ENCODE measurements at regions not wholly inside any gene's neighbourhood (a gene's known extent, or its start where the extent isn't known, plus 50 kb on each side); places are given as distances from the start of the nearest gene placed in this dataset.

DNA sequence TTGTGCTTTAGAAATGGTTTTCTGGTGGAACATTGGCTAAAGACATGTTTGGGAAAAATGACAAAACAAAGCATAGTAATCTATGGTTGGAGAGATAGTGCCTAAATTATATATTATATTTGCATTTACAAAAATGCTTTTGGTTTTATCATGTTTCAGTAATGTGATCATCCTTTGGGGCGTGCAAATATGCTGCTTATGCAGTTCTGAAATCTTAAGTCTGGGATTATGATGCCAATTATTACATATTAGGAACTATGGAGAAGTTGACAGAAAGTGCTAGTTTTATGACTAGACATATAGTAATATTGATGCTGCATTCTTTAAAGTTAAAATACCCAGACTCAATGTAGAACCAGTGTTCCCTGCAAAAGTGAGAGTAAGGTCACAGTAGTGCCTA lies 655.0 kb downstream of the METTL15 start:
- H3K9ac ChIP-seq (ENCODE audit: low read depth in 1 of 3, low read length in 3 of 3), result no peak overlapping the region
- no peaks in the 10 kb centered on the region for H3K9me3 ChIP-seq (ENCODE audit: control insufficient read depth in 3 of 3, low read length in 3 of 3)
- H3K27ac ChIP-seq (ENCODE audit: low read depth, low read length), result no peak overlapping the region
- H3K27me3 ChIP-seq (ENCODE audit: control insufficient read depth in 3 of 3, insufficient read depth in 3 of 3, low read length in 3 of 3), result no peaks in the 10 kb centered on the region
- H3K36me3 ChIP-seq (ENCODE audit: control insufficient read depth in 3 of 3, insufficient read depth in 3 of 3, low read length in 3 of 3), result no peaks in the 10 kb centered on the region
- no peaks in the 10 kb centered on the region for H3K4me1 ChIP-seq (ENCODE audit: control insufficient read depth in 3 of 3, insufficient read depth in 3 of 3, low read length in 3 of 3)
- H3K4me3 ChIP-seq (ENCODE audit: low read length in 3 of 3), result no peak overlapping the region

GRCh38 chr11:28760676-28761390 lies 652.6 kb downstream of the METTL15 start:
- no peak overlapping the region for H3K4me3 ChIP-seq (ENCODE audit: low read length in 3 of 3)
- H3K4me1 ChIP-seq (ENCODE audit: control insufficient read depth in 3 of 3, insufficient read depth in 3 of 3, low read length in 3 of 3), result no peaks in the 10 kb centered on the region
- no peaks in the 10 kb centered on the region for H3K36me3 ChIP-seq (ENCODE audit: control insufficient read depth in 3 of 3, insufficient read depth in 3 of 3, low read length in 3 of 3)
- H3K9ac ChIP-seq (ENCODE audit: low read depth in 1 of 3, low read length in 3 of 3), result no peak overlapping the region
- H3K27ac ChIP-seq (ENCODE audit: low read depth, low read length), result no peak overlapping the region
- H3K9me3 ChIP-seq (ENCODE audit: control insufficient read depth in 3 of 3, low read length in 3 of 3), result no peaks in the 10 kb centered on the region
- H3K27me3 ChIP-seq (ENCODE audit: control insufficient read depth in 3 of 3, insufficient read depth in 3 of 3, low read length in 3 of 3), result no peaks in the 10 kb centered on the region

GRCh38 chr11:28759311-28759710 lies 651.1 kb downstream of the METTL15 start:
- Histone ChIP-seq H3K27me3 (ENCODE audit: control insufficient read depth in 3 of 3, insufficient read depth in 3 of 3, low read length in 3 of 3) (no peaks in the 10 kb centered on the region), H3K4me3 (ENCODE audit: low read length in 3 of 3) (no peak overlapping the region), H3K9ac (ENCODE audit: low read depth in 1 of 3, low read length in 3 of 3) (no peak overlapping the region), H3K4me1 (ENCODE audit: control insufficient read depth in 3 of 3, insufficient read depth in 3 of 3, low read length in 3 of 3) (no peaks in the 10 kb centered on the region), H3K9me3 (ENCODE audit: control insufficient read depth in 3 of 3, low read length in 3 of 3) (no peaks in the 10 kb centered on the region), H3K36me3 (ENCODE audit: control insufficient read depth in 3 of 3, insufficient read depth in 3 of 3, low read length in 3 of 3) (no peaks in the 10 kb centered on the region), H3K27ac (ENCODE audit: low read depth, low read length) (no peak overlapping the region)

GRCh38 chr11:28757725-28758515 lies 649.7 kb downstream of the METTL15 start:
- Histone ChIP-seq H3K27ac (ENCODE audit: low read depth, low read length) (no peak overlapping the region), H3K36me3 (ENCODE audit: control insufficient read depth in 3 of 3, insufficient read depth in 3 of 3, low read length in 3 of 3) (no peaks in the 10 kb centered on the region), H3K9me3 (ENCODE audit: control insufficient read depth in 3 of 3, low read length in 3 of 3) (no peaks in the 10 kb centered on the region), H3K4me3 (ENCODE audit: low read length in 3 of 3) (no peak overlapping the region), H3K9ac (ENCODE audit: low read depth in 1 of 3, low read length in 3 of 3) (no peak overlapping the region), H3K27me3 (ENCODE audit: control insufficient read depth in 3 of 3, insufficient read depth in 3 of 3, low read length in 3 of 3) (no peaks in the 10 kb centered on the region), H3K4me1 (ENCODE audit: control insufficient read depth in 3 of 3, insufficient read depth in 3 of 3, low read length in 3 of 3) (no peaks in the 10 kb centered on the region)

GRCh38 chr11:28756977-28757376 lies 648.8 kb downstream of the METTL15 start:
- Histone ChIP-seq H3K27ac (ENCODE audit: low read depth, low read length) (no peak overlapping the region), H3K9me3 (ENCODE audit: control insufficient read depth in 3 of 3, low read length in 3 of 3) (no peaks in the 10 kb centered on the region), H3K4me3 (ENCODE audit: low read length in 3 of 3) (no peak overlapping the region), H3K4me1 (ENCODE audit: control insufficient read depth in 3 of 3, insufficient read depth in 3 of 3, low read length in 3 of 3) (no peaks in the 10 kb centered on the region), H3K36me3 (ENCODE audit: control insufficient read depth in 3 of 3, insufficient read depth in 3 of 3, low read length in 3 of 3) (no peaks in the 10 kb centered on the region), H3K9ac (ENCODE audit: low read depth in 1 of 3, low read length in 3 of 3) (no peak overlapping the region), H3K27me3 (ENCODE audit: control insufficient read depth in 3 of 3, insufficient read depth in 3 of 3, low read length in 3 of 3) (no peaks in the 10 kb centered on the region)

GRCh38 chr11:28743061-28743550 lies 634.9 kb downstream of the METTL15 start:
- H3K27ac ChIP-seq (ENCODE audit: low read depth, low read length), result no peak overlapping the region
- H3K27me3 ChIP-seq (ENCODE audit: control insufficient read depth in 3 of 3, insufficient read depth in 3 of 3, low read length in 3 of 3), result no peaks in the 10 kb centered on the region
- H3K4me3 ChIP-seq (ENCODE audit: low read length in 3 of 3), result no peak overlapping the region
- no peaks in the 10 kb centered on the region for H3K36me3 ChIP-seq (ENCODE audit: control insufficient read depth in 3 of 3, insufficient read depth in 3 of 3, low read length in 3 of 3)
- H3K4me1 ChIP-seq (ENCODE audit: control insufficient read depth in 3 of 3, insufficient read depth in 3 of 3, low read length in 3 of 3), result no peaks in the 10 kb centered on the region
- H3K9me3 ChIP-seq (ENCODE audit: control insufficient read depth in 3 of 3, low read length in 3 of 3), result no peaks in the 10 kb centered on the region
- H3K9ac ChIP-seq (ENCODE audit: low read depth in 1 of 3, low read length in 3 of 3), result no peak overlapping the region

DNA sequence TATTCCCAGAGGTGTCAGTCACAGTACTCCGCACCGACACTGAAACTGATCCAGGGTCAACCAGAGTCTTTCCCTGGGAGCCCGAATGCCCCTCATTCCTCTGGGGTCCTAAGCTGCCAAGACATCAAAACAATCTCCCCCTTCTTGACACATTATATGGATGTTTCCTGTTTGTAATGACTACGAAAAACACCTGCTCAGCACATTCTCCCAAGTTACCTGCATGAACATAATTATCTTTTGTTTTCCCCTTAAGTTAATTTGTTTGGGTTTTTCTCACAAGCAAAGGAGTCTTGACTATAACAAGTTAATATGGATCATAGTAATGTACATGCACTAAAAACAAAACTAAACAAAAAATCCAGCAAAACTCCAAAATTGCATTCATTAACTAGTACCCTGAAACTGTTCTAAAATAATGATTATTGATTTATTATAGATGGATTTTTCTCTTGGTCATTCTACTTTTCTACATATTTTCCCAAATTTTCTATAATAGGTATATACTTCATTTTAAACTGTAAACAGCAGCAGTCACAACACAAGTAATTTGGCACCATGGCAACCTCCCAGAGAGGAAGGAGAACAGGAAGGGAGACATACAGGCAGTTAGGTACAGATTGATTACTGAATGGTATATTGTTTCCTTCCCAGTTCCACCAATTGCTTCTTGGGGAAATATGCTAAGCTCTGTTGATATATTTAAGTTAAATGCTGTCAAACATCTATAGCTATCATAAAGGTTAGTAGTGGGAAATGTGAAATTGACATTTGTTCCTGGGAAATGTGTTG lies 631.5 kb downstream of the METTL15 start:
- H3K27ac ChIP-seq (ENCODE audit: low read depth, low read length), result no peak overlapping the region
- no peak overlapping the region for H3K9ac ChIP-seq (ENCODE audit: low read depth in 1 of 3, low read length in 3 of 3)
- no peaks in the 10 kb centered on the region for H3K9me3 ChIP-seq (ENCODE audit: control insufficient read depth in 3 of 3, low read length in 3 of 3)
- H3K4me1 ChIP-seq (ENCODE audit: control insufficient read depth in 3 of 3, insufficient read depth in 3 of 3, low read length in 3 of 3), result no peaks in the 10 kb centered on the region
- H3K27me3 ChIP-seq (ENCODE audit: control insufficient read depth in 3 of 3, insufficient read depth in 3 of 3, low read length in 3 of 3), result no peaks in the 10 kb centered on the region
- no peak overlapping the region for H3K4me3 ChIP-seq (ENCODE audit: low read length in 3 of 3)
- no peaks in the 10 kb centered on the region for H3K36me3 ChIP-seq (ENCODE audit: control insufficient read depth in 3 of 3, insufficient read depth in 3 of 3, low read length in 3 of 3)

GRCh38 chr11:28738549-28738948 lies 630.4 kb downstream of the METTL15 start:
- H3K4me3 ChIP-seq (ENCODE audit: low read length in 3 of 3), result no peak overlapping the region
- H3K4me1 ChIP-seq (ENCODE audit: control insufficient read depth in 3 of 3, insufficient read depth in 3 of 3, low read length in 3 of 3), result no peaks in the 10 kb centered on the region
- no peak overlapping the region for H3K27ac ChIP-seq (ENCODE audit: low read depth, low read length)

DNA sequence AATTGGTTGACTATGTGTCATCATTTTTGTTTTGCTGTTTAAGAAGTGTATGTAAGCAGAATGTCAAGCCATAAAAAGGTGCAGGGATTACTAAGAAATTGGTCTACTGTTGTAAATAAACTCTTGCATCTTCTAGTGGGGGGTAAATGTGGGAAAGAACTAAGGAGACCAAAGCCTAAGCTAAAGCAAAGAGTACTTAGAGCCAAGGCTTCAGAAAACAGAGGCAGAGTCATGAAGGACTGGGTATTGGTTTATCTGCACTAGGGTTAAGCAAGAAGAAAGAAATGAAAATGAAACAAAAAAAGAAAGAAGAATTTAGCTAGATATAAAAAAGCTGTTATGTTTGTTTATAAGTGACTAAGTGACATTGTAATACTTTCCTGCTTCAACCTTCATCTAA lies 628.1 kb downstream of the METTL15 start:
- H3K27ac ChIP-seq (ENCODE audit: low read depth, low read length), result no peak overlapping the region
- no peaks in the 10 kb centered on the region for H3K27me3 ChIP-seq (ENCODE audit: control insufficient read depth in 3 of 3, insufficient read depth in 3 of 3, low read length in 3 of 3)
- no peaks in the 10 kb centered on the region for H3K9me3 ChIP-seq (ENCODE audit: control insufficient read depth in 3 of 3, low read length in 3 of 3)
- H3K9ac ChIP-seq (ENCODE audit: low read depth in 1 of 3, low read length in 3 of 3), result no peak overlapping the region
- no peaks in the 10 kb centered on the region for H3K4me1 ChIP-seq (ENCODE audit: control insufficient read depth in 3 of 3, insufficient read depth in 3 of 3, low read length in 3 of 3)
- H3K4me3 ChIP-seq (ENCODE audit: low read length in 3 of 3), result no peak overlapping the region
- H3K36me3 ChIP-seq (ENCODE audit: control insufficient read depth in 3 of 3, insufficient read depth in 3 of 3, low read length in 3 of 3), result no peaks in the 10 kb centered on the region

More at GRCh38 chr11:28738549-28738948, 630.4 kb downstream of the METTL15 start:
- no peaks in the 10 kb centered on the region for H3K9me3 ChIP-seq (ENCODE audit: control insufficient read depth in 3 of 3, low read length in 3 of 3)
- no peaks in the 10 kb centered on the region for H3K27me3 ChIP-seq (ENCODE audit: control insufficient read depth in 3 of 3, insufficient read depth in 3 of 3, low read length in 3 of 3)
- H3K36me3 ChIP-seq (ENCODE audit: control insufficient read depth in 3 of 3, insufficient read depth in 3 of 3, low read length in 3 of 3), result no peaks in the 10 kb centered on the region
- H3K9ac ChIP-seq (ENCODE audit: low read depth in 1 of 3, low read length in 3 of 3), result no peak overlapping the region

- H3K27ac ChIP-seq (ENCODE audit: low read depth, low read length), result no peak overlapping the region
- no peaks in the 10 kb centered on the region for H3K9me3 ChIP-seq (ENCODE audit: control insufficient read depth in 3 of 3, low read length in 3 of 3)
- no peaks in the 10 kb centered on the region for H3K4me1 ChIP-seq (ENCODE audit: control insufficient read depth in 3 of 3, insufficient read depth in 3 of 3, low read length in 3 of 3)
- H3K4me3 ChIP-seq (ENCODE audit: low read length in 3 of 3), result no peak overlapping the region
- no peaks in the 10 kb centered on the region for H3K36me3 ChIP-seq (ENCODE audit: control insufficient read depth in 3 of 3, insufficient read depth in 3 of 3, low read length in 3 of 3)
- H3K9ac ChIP-seq (ENCODE audit: low read depth in 1 of 3, low read length in 3 of 3), result no peak overlapping the region
- H3K27me3 ChIP-seq (ENCODE audit: control insufficient read depth in 3 of 3, insufficient read depth in 3 of 3, low read length in 3 of 3), result no peaks in the 10 kb centered on the region
These were observed 627.3 kb downstream of the METTL15 start for GRCh38 chr11:28735511-28735910.
